PC-9 (cell line): ENCODE measurements at regions not wholly inside any gene's neighbourhood (a gene's known extent, or its start where the extent isn't known, plus 50 kb on each side); places are given as distances from the start of the nearest gene placed in this dataset.

ENCODE experiments used
- CTCF ChIP-seq: fragments of 200-600 bp; sonication (generic); conservative IDR thresholded peaks from 2 replicates; pipeline ENCODE4 v1.6.1; 2017; ENCODE audit warnings: mixed run types, antibody characterized with exemption, mild to moderate bottlenecking, moderate library complexity
- EZH2 ChIP-seq: fragments of 200-600 bp; sonication (generic); IDR thresholded peaks from 2 replicates; pipeline ENCODE4 v1.8.0; 2017; ENCODE audit warnings: antibody characterized with exemption, low read depth

GRCh38 chr21:31429506-31429905, 85.4 kb upstream of the TIAM1 start:
- TF ChIP-seq CTCF = no peak
- no peak for TF ChIP-seq EZH2
